HL-60 (cell line): ENCODE measurements at regions not wholly inside any gene's neighbourhood (a gene's known extent, or its start where the extent isn't known, plus 50 kb on each side); places are given as distances from the start of the nearest gene placed in this dataset.

Experiments used
- TF ChIP-seq, protein P1 (sequence below): IDR thresholded peaks from one replicate; pipeline ENCODE4 v1.5.1; 2011; ENCODE audit warnings: low read length, control low read depth, inconsistent platforms; ENCODE audit not compliant: insufficient read depth
- TF ChIP-seq, protein P2 (sequence below): IDR thresholded peaks from 2 replicates; pipeline ENCODE4 v1.6.1; 2012; ENCODE audit warnings: low read depth; ENCODE audit not compliant: insufficient replicate concordance

DNA sequence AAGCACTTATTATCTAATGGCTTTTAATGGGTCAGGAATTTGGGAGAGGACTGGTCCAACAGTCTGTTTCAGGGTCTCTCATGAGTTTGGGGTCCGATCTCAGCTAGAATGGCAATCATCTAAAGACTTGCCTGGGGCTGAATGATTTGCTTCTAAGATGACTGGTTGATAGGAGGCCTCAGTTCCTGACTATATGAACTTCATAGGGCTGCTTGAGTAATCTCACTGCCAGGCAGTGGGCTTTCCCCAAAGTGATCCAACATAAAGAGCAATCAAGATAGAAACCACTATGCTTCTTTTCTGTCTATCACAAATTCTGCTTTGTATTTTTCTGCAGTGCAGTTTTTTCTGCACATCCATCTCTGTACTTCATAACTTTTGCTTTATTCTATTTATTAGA lies 793.5 kb upstream of the CHAC2 start:
- TF ChIP-seq, protein P1, sequence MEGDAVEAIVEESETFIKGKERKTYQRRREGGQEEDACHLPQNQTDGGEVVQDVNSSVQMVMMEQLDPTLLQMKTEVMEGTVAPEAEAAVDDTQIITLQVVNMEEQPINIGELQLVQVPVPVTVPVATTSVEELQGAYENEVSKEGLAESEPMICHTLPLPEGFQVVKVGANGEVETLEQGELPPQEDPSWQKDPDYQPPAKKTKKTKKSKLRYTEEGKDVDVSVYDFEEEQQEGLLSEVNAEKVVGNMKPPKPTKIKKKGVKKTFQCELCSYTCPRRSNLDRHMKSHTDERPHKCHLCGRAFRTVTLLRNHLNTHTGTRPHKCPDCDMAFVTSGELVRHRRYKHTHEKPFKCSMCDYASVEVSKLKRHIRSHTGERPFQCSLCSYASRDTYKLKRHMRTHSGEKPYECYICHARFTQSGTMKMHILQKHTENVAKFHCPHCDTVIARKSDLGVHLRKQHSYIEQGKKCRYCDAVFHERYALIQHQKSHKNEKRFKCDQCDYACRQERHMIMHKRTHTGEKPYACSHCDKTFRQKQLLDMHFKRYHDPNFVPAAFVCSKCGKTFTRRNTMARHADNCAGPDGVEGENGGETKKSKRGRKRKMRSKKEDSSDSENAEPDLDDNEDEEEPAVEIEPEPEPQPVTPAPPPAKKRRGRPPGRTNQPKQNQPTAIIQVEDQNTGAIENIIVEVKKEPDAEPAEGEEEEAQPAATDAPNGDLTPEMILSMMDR = no peak
- TF ChIP-seq, protein P2, sequence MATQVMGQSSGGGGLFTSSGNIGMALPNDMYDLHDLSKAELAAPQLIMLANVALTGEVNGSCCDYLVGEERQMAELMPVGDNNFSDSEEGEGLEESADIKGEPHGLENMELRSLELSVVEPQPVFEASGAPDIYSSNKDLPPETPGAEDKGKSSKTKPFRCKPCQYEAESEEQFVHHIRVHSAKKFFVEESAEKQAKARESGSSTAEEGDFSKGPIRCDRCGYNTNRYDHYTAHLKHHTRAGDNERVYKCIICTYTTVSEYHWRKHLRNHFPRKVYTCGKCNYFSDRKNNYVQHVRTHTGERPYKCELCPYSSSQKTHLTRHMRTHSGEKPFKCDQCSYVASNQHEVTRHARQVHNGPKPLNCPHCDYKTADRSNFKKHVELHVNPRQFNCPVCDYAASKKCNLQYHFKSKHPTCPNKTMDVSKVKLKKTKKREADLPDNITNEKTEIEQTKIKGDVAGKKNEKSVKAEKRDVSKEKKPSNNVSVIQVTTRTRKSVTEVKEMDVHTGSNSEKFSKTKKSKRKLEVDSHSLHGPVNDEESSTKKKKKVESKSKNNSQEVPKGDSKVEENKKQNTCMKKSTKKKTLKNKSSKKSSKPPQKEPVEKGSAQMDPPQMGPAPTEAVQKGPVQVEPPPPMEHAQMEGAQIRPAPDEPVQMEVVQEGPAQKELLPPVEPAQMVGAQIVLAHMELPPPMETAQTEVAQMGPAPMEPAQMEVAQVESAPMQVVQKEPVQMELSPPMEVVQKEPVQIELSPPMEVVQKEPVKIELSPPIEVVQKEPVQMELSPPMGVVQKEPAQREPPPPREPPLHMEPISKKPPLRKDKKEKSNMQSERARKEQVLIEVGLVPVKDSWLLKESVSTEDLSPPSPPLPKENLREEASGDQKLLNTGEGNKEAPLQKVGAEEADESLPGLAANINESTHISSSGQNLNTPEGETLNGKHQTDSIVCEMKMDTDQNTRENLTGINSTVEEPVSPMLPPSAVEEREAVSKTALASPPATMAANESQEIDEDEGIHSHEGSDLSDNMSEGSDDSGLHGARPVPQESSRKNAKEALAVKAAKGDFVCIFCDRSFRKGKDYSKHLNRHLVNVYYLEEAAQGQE = no peak
